ENCODE measurements at regions not wholly inside any gene's neighbourhood (a gene's known extent, or its start where the extent isn't known, plus 50 kb on each side); places are given as distances from the start of the nearest gene placed in this dataset.

- no peaks in the 10 kb centered on the region for H3K36me3 Mint-ChIP-seq (ENCODE audit: unreplicated experiment)
- TF ChIP-seq CTCF (IDR thresholded peaks at IDR 0.05; ENCODE audit: partially characterized antibody, unreplicated experiment) = no peak
- no peak overlapping the region for H3K27ac Mint-ChIP-seq (ENCODE audit: unreplicated experiment)
- H3K4me1 Mint-ChIP-seq (ENCODE audit: low read depth, unreplicated experiment) = peaks cover 2% of the 10 kb centered on the region
- no peaks in the 10 kb centered on the region for H3K9me3 Mint-ChIP-seq (ENCODE audit: unreplicated experiment)
- H3K27me3 Mint-ChIP-seq (ENCODE audit: unreplicated experiment) = no peaks in the 10 kb centered on the region
- no peak overlapping the region for H3K4me3 Mint-ChIP-seq (ENCODE audit: unreplicated experiment)
- DNase-seq = no peak
Measured at GRCh38 chr2:7703048-7703447, 785.8 kb downstream of the RNF144A start.

- Mint-ChIP-seq H3K4me1 (ENCODE audit: low read depth, unreplicated experiment) (peaks cover 2% of the 10 kb centered on the region), H3K4me3 (ENCODE audit: unreplicated experiment) (no peak overlapping the region), H3K27me3 (ENCODE audit: unreplicated experiment) (no peaks in the 10 kb centered on the region), H3K27ac (ENCODE audit: unreplicated experiment) (no peak overlapping the region), H3K9me3 (ENCODE audit: unreplicated experiment) (no peaks in the 10 kb centered on the region), H3K36me3 (ENCODE audit: unreplicated experiment) (no peaks in the 10 kb centered on the region)
- no peak for TF ChIP-seq CTCF (IDR thresholded peaks at IDR 0.05; ENCODE audit: partially characterized antibody, unreplicated experiment)
- DNase-seq = no peak
Measured at GRCh38 chr2:7703543-7704144, 786.4 kb downstream of the RNF144A start.

DNA sequence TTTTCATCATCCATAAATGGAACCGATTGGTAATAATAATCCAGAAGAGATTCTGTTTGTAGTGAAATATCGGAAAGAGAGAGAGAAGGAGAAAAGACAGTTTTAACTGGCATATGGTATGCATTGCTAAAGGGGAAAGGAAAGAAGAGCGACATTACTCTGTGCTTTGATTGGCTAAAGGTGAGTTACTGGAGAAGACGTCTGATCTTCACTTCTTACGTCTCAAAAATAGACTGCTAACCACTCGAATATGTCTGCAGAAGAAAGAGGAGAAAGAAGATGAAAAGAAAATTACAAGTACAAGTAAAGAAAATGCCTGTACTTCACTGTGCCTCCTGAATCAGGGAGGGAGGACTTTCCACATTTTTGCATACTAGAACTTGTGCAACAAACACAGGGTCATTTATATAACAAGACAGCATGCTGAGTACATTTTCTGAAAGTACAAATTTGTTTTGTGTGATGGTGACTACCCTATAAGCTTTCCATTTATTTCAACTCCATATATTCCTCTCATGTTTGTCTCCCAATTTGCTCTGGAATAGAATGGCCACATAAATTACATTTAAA, 787.2 kb downstream of the RNF144A start:
- H3K9me3 Mint-ChIP-seq (ENCODE audit: unreplicated experiment) = no peaks in the 10 kb centered on the region
- H3K27ac Mint-ChIP-seq (ENCODE audit: unreplicated experiment) = no peak overlapping the region
- no peak for DNase-seq
- H3K36me3 Mint-ChIP-seq (ENCODE audit: unreplicated experiment) = no peaks in the 10 kb centered on the region
- TF ChIP-seq CTCF (IDR thresholded peaks at IDR 0.05; ENCODE audit: partially characterized antibody, unreplicated experiment) = no peak
- H3K4me3 Mint-ChIP-seq (ENCODE audit: unreplicated experiment) = no peak overlapping the region
- peaks cover 2% of the 10 kb centered on the region for H3K4me1 Mint-ChIP-seq (ENCODE audit: low read depth, unreplicated experiment)
- no peaks in the 10 kb centered on the region for H3K27me3 Mint-ChIP-seq (ENCODE audit: unreplicated experiment)

DNA sequence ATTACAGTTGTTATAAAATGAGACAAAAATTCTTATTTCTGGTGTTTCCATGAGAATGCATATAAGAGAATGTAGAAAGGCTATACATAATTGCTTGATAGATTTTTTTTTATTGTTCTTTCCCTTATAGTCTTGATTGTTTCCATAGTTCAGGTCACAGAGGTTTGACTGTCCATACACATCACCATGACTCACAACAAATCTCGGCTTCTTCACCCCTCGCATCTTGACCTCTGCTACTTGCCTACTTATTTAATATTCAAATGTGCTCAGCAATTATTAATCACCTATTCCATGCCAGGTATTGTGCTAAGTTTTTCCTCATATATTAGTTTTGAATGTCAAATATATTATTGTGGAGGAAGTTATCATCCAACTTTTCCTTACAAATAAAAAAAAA, 789.6 kb downstream of the RNF144A start:
- Mint-ChIP-seq H3K27ac (ENCODE audit: unreplicated experiment) (no peak overlapping the region), H3K9me3 (ENCODE audit: unreplicated experiment) (no peaks in the 10 kb centered on the region), H3K4me3 (ENCODE audit: unreplicated experiment) (no peak overlapping the region), H3K27me3 (ENCODE audit: unreplicated experiment) (peaks cover 2% of the 10 kb centered on the region), H3K4me1 (ENCODE audit: low read depth, unreplicated experiment) (peaks cover 2% of the 10 kb centered on the region), H3K36me3 (ENCODE audit: unreplicated experiment) (no peaks in the 10 kb centered on the region)
- TF ChIP-seq CTCF (IDR thresholded peaks at IDR 0.05; ENCODE audit: partially characterized antibody, unreplicated experiment) = no peak
- no peak for DNase-seq

DNA sequence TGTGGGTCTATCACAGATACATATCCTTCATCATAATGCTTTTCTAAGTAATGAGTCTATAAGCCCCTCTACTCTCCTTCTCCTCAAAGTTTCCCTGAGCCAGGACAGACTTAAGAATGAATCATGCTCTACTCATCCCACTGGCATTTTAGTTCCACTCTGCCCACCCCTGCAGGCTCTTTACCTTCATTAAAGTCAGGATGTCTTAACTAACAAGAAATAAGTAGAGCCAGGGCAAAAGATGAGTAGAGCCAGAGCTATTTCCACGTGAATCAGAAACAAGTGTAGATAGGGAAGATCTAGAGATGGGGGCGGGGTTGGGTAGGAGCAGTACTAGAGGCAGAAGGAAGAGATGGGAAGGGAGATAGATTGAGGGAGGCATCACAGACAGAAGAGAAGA, 790.5 kb downstream of the RNF144A start:
- no peak for DNase-seq
- Mint-ChIP-seq H3K4me1 (ENCODE audit: low read depth, unreplicated experiment) (peaks cover 2% of the 10 kb centered on the region), H3K27me3 (ENCODE audit: unreplicated experiment) (peaks cover 2% of the 10 kb centered on the region), H3K9me3 (ENCODE audit: unreplicated experiment) (peaks cover under 1% of the 10 kb centered on the region), H3K4me3 (ENCODE audit: unreplicated experiment) (no peak overlapping the region), H3K36me3 (ENCODE audit: unreplicated experiment) (no peaks in the 10 kb centered on the region), H3K27ac (ENCODE audit: unreplicated experiment) (no peak overlapping the region)
- no peak for TF ChIP-seq CTCF (IDR thresholded peaks at IDR 0.05; ENCODE audit: partially characterized antibody, unreplicated experiment)
